ENCODE measurements at regions not wholly inside any gene's neighbourhood (a gene's known extent, or its start where the extent isn't known, plus 50 kb on each side); places are given as distances from the start of the nearest gene placed in this dataset.

GRCh38 chr9:25557645-25558300, 120.5 kb downstream of the TUSC1 start:
- Histone ChIP-seq H3K9ac (ENCODE audit: extremely low read depth, low read length, poor library complexity, severe bottlenecking) (no peak overlapping the region), H3K9me3 (ENCODE audit: control insufficient read depth, low read length) (no peaks in the 10 kb centered on the region), H3K36me3 (ENCODE audit: control insufficient read depth, insufficient read depth, low read length) (no peaks in the 10 kb centered on the region), H3K27ac (ENCODE audit: low read depth, low read length) (no peak overlapping the region), H3K4me1 (ENCODE audit: control insufficient read depth, insufficient read depth, low read length) (no peaks in the 10 kb centered on the region), H3K4me3 (ENCODE audit: low read length) (no peak overlapping the region), H3K27me3 (ENCODE audit: control insufficient read depth, insufficient read depth, low read length, poor library complexity, severe bottlenecking) (no peaks in the 10 kb centered on the region)
- WGBS, 2 experiments (ENCODE audit: insufficient coverage in 1 of 2, insufficient read length in 1 of 2), result 0 to 74% methylated on average over 1 to 6 of the region's 6 CpGs
- Mint-ChIP-seq H3K9me3 (no peaks in the 10 kb centered on the region), H3K27ac (no peak overlapping the region), H3K4me3 (no peak overlapping the region), H3K36me3 (ENCODE audit: low read depth) (no peaks in the 10 kb centered on the region), H3K4me1 (peaks cover 7% of the 10 kb centered on the region), H3K27me3 (ENCODE audit: insufficient read depth) (no peaks in the 10 kb centered on the region)
- TF ChIP-seq, protein P1, sequence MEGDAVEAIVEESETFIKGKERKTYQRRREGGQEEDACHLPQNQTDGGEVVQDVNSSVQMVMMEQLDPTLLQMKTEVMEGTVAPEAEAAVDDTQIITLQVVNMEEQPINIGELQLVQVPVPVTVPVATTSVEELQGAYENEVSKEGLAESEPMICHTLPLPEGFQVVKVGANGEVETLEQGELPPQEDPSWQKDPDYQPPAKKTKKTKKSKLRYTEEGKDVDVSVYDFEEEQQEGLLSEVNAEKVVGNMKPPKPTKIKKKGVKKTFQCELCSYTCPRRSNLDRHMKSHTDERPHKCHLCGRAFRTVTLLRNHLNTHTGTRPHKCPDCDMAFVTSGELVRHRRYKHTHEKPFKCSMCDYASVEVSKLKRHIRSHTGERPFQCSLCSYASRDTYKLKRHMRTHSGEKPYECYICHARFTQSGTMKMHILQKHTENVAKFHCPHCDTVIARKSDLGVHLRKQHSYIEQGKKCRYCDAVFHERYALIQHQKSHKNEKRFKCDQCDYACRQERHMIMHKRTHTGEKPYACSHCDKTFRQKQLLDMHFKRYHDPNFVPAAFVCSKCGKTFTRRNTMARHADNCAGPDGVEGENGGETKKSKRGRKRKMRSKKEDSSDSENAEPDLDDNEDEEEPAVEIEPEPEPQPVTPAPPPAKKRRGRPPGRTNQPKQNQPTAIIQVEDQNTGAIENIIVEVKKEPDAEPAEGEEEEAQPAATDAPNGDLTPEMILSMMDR (conservative IDR thresholded peaks at IDR 0.05), result no peak
- DNase-seq, result no peak

- Histone ChIP-seq H3K27ac (ENCODE audit: low read depth, low read length) (no peak overlapping the region), H3K36me3 (ENCODE audit: control insufficient read depth, insufficient read depth, low read length) (no peaks in the 10 kb centered on the region), H3K27me3 (ENCODE audit: control insufficient read depth, insufficient read depth, low read length, poor library complexity, severe bottlenecking) (no peaks in the 10 kb centered on the region), H3K4me1 (ENCODE audit: control insufficient read depth, insufficient read depth, low read length) (no peaks in the 10 kb centered on the region), H3K4me3 (ENCODE audit: low read length) (no peak overlapping the region), H3K9ac (ENCODE audit: extremely low read depth, low read length, poor library complexity, severe bottlenecking) (no peak overlapping the region), H3K9me3 (ENCODE audit: control insufficient read depth, low read length) (no peaks in the 10 kb centered on the region)
- TF ChIP-seq, protein P1 (conservative IDR thresholded peaks at IDR 0.05), result no peak
- 89 to 100% methylated on average over 1 of the region's 1 CpG for WGBS, 2 experiments (ENCODE audit: insufficient coverage in 1 of 2, insufficient read length in 1 of 2)
- no peaks in the 10 kb centered on the region for H3K9me3 Mint-ChIP-seq
- no peaks in the 10 kb centered on the region for H3K27me3 Mint-ChIP-seq (ENCODE audit: insufficient read depth)
- no peaks in the 10 kb centered on the region for H3K4me1 Mint-ChIP-seq
- no peak overlapping the region for H3K4me3 Mint-ChIP-seq
- no peak for DNase-seq
- H3K27ac Mint-ChIP-seq, result no peak overlapping the region
- no peaks in the 10 kb centered on the region for H3K36me3 Mint-ChIP-seq (ENCODE audit: low read depth)
These were observed 121.7 kb downstream of the TUSC1 start for GRCh38 chr9:25556540-25556939.

- Histone ChIP-seq H3K27ac (ENCODE audit: low read depth, low read length) (no peak overlapping the region), H3K9me3 (ENCODE audit: control insufficient read depth, low read length) (no peaks in the 10 kb centered on the region), H3K36me3 (ENCODE audit: control insufficient read depth, insufficient read depth, low read length) (no peaks in the 10 kb centered on the region), H3K9ac (ENCODE audit: extremely low read depth, low read length, poor library complexity, severe bottlenecking) (no peak overlapping the region), H3K4me1 (ENCODE audit: control insufficient read depth, insufficient read depth, low read length) (no peaks in the 10 kb centered on the region), H3K4me3 (ENCODE audit: low read length) (no peak overlapping the region), H3K27me3 (ENCODE audit: control insufficient read depth, insufficient read depth, low read length, poor library complexity, severe bottlenecking) (no peaks in the 10 kb centered on the region)
- DNase-seq, result no peak
- 86 to 95% methylated on average over 3 of the region's 3 CpGs for WGBS, 2 experiments (ENCODE audit: insufficient coverage in 1 of 2, insufficient read length in 1 of 2)
- no peaks in the 10 kb centered on the region for H3K27me3 Mint-ChIP-seq (ENCODE audit: insufficient read depth)
- no peak overlapping the region for H3K27ac Mint-ChIP-seq
- H3K36me3 Mint-ChIP-seq (ENCODE audit: low read depth), result no peaks in the 10 kb centered on the region
- H3K4me1 Mint-ChIP-seq, result peaks cover 4% of the 10 kb centered on the region
- H3K4me3 Mint-ChIP-seq, result no peak overlapping the region
- TF ChIP-seq, protein P1 (conservative IDR thresholded peaks at IDR 0.05), result no peak
- no peaks in the 10 kb centered on the region for H3K9me3 Mint-ChIP-seq
These were observed 129.4 kb downstream of the TUSC1 start for GRCh38 chr9:25548847-25549246.
